NCI-H524 treated with DMSO at 0.1 percent for 48 hours (cell line): ENCODE measurements at regions not wholly inside any gene's neighbourhood (a gene's known extent, or its start where the extent isn't known, plus 50 kb on each side); places are given as distances from the start of the nearest gene placed in this dataset.
"Not testable (repeated sequence)": the region's sequence is repeated elsewhere in the genome, so short reads cannot be mapped to it uniquely, and the experiment has no call there.

ENCODE experiments used
- DNase-seq: peaks from one replicate; lab custom pipeline; 2025; lab: John Stamatoyannopoulos, UW

GRCh38 chr5:12573916-12574297 is 669.7 kb upstream of the CTNND2 start:
- DNase-seq, result not testable (repeated sequence)

GRCh38 chr5:12570688-12571087 is 666.4 kb upstream of the CTNND2 start:
- DNase-seq, result no peak

GRCh38 chr5:12566441-12566840 is 662.2 kb upstream of the CTNND2 start:
- no peak for DNase-seq

- DNase-seq, result no peak
Observed at GRCh38 chr5:12557012-12557411, 652.8 kb upstream of the CTNND2 start.

- DNase-seq, result no peak
Observed at GRCh38 chr5:12526113-12526512, 621.9 kb upstream of the CTNND2 start.

GRCh38 chr5:12522116-12522515 is 617.9 kb upstream of the CTNND2 start:
- no peak for DNase-seq

GRCh38 chr5:12504983-12505382 is 600.7 kb upstream of the CTNND2 start:
- not testable (repeated sequence) for DNase-seq

- DNase-seq, result no peak
Observed at GRCh38 chr5:12488161-12488560, 583.9 kb upstream of the CTNND2 start.

GRCh38 chr5:12480487-12480886 is 576.2 kb upstream of the CTNND2 start:
- no peak for DNase-seq

- no peak for DNase-seq
Observed at GRCh38 chr5:12477554-12477953, 573.3 kb upstream of the CTNND2 start.

- no peak for DNase-seq
Observed at GRCh38 chr5:12467799-12468198, 563.6 kb upstream of the CTNND2 start.

- no peak for DNase-seq
Observed at GRCh38 chr5:12460493-12461261, 556.4 kb upstream of the CTNND2 start.

- no peak for DNase-seq
Observed at GRCh38 chr5:12459326-12459725, 555.1 kb upstream of the CTNND2 start.

GRCh38 chr5:12419075-12419474 is 514.8 kb upstream of the CTNND2 start:
- DNase-seq, result no peak

- DNase-seq, result peak; percentile 53
Observed at GRCh38 chr5:12413585-12413984, 509.3 kb upstream of the CTNND2 start.

- DNase-seq, result no peak
Observed at GRCh38 chr5:12413075-12413474, 508.8 kb upstream of the CTNND2 start.

GRCh38 chr5:12399868-12400267 is 495.6 kb upstream of the CTNND2 start:
- DNase-seq, result no peak

- no peak for DNase-seq
Observed at GRCh38 chr5:12392246-12392645, 488.0 kb upstream of the CTNND2 start.

- no peak for DNase-seq
Observed at GRCh38 chr5:12385095-12385494, 480.8 kb upstream of the CTNND2 start.

- DNase-seq, result no peak
Observed at GRCh38 chr5:12384005-12384404, 479.8 kb upstream of the CTNND2 start.

- no peak for DNase-seq
Observed at GRCh38 chr5:12367973-12368372, 463.7 kb upstream of the CTNND2 start.

GRCh38 chr5:12360218-12360617 is 456.0 kb upstream of the CTNND2 start:
- DNase-seq, result no peak

GRCh38 chr5:12358371-12359090 is 454.3 kb upstream of the CTNND2 start:
- DNase-seq, result no peak

- no peak for DNase-seq
Observed at GRCh38 chr5:12357626-12358025, 453.4 kb upstream of the CTNND2 start.
